HUES64 (cell line): ENCODE measurements at regions not wholly inside any gene's neighbourhood (a gene's known extent, or its start where the extent isn't known, plus 50 kb on each side); places are given as distances from the start of the nearest gene placed in this dataset.

ENCODE experiments used
- H3K27ac ChIP-seq: 2 replicates; pipeline ENCODE4 v1.7.0; 2013; ENCODE audit warnings: low read depth, low read length, inconsistent platforms
- H3K27me3 ChIP-seq: 2 replicates; pipeline ENCODE4 v1.6.1; 2013; ENCODE audit warnings: mild to moderate bottlenecking, low read length; ENCODE audit not compliant: insufficient read depth
- H3K36me3 ChIP-seq: 2 replicates; pipeline ENCODE4 v1.6.1; 2013; ENCODE audit warnings: mild to moderate bottlenecking, low read length; ENCODE audit not compliant: insufficient read depth
- H3K4me1 ChIP-seq: 2 replicates; pipeline ENCODE4 v1.6.1; 2013; ENCODE audit warnings: mild to moderate bottlenecking, low read length, moderate library complexity; ENCODE audit not compliant: insufficient read depth
- H3K4me3 ChIP-seq: 2 replicates; pipeline ENCODE4 v1.5.1; 2013; ENCODE audit warnings: mild to moderate bottlenecking, low read length, moderate library complexity
- H3K9ac ChIP-seq: 2 replicates; pipeline ENCODE4 v1.6.1; 2013; ENCODE audit warnings: mild to moderate bottlenecking, low read depth, low read length
- H3K9me3 ChIP-seq: 2 replicates; pipeline ENCODE4 v1.6.1; 2013; ENCODE audit warnings: low read depth, low read length; ENCODE audit not compliant: insufficient read depth
- WGBS: fragments of 150-250, 120-280 bp; methylation state at CpG from one replicate; pipeline ENCODE4 v1.1.7; 2013; ENCODE audit warnings: missing lambda C conversion rate; 5-methylcytosine and 5-hydroxymethylcytosine counted together

- Histone ChIP-seq H3K36me3 (no peaks in the 10 kb centered on the region), H3K9me3 (no peaks in the 10 kb centered on the region), H3K4me1 (peaks cover 4% of the 10 kb centered on the region; the same call in 1 of the 2 replicates), H3K9ac (no peak overlapping the region), H3K4me3 (no peak overlapping the region), H3K27me3 (no peaks in the 10 kb centered on the region), H3K27ac (no peak overlapping the region)
- WGBS = 94% methylated on average over 7 of the region's 7 CpGs
These were observed 609.5 kb upstream of the ARID1B start for GRCh38 chr6:156167625-156168071.

GRCh38 chr6:156167016-156167624 lies 610.1 kb upstream of the ARID1B start:
- Histone ChIP-seq H3K9me3 (no peaks in the 10 kb centered on the region), H3K4me1 (peaks cover 4% of the 10 kb centered on the region; the same call in 1 of the 2 replicates), H3K9ac (no peak overlapping the region), H3K36me3 (no peaks in the 10 kb centered on the region), H3K27me3 (no peaks in the 10 kb centered on the region), H3K27ac (no peak overlapping the region), H3K4me3 (no peak overlapping the region)
- 94% methylated on average over 7 of the region's 7 CpGs for WGBS

GRCh38 chr6:156166093-156166492 lies 611.1 kb upstream of the ARID1B start:
- WGBS = 89% methylated on average over 3 of the region's 4 CpGs
- no peaks in the 10 kb centered on the region for H3K9me3 ChIP-seq
- no peak overlapping the region for H3K9ac ChIP-seq
- no peak overlapping the region for H3K27ac ChIP-seq
- peaks cover 4% of the 10 kb centered on the region; the same call in 1 of the 2 replicates for H3K4me1 ChIP-seq
- H3K27me3 ChIP-seq = no peaks in the 10 kb centered on the region
- H3K4me3 ChIP-seq = no peak overlapping the region
- H3K36me3 ChIP-seq = no peaks in the 10 kb centered on the region

GRCh38 chr6:156164701-156165452 lies 612.3 kb upstream of the ARID1B start:
- H3K9me3 ChIP-seq = no peaks in the 10 kb centered on the region
- no peak overlapping the region for H3K4me3 ChIP-seq
- peaks cover 4% of the 10 kb centered on the region; the same call in 1 of the 2 replicates for H3K4me1 ChIP-seq
- no peaks in the 10 kb centered on the region for H3K27me3 ChIP-seq
- H3K9ac ChIP-seq = no peak overlapping the region
- WGBS = 98% methylated on average over 4 of the region's 4 CpGs
- no peaks in the 10 kb centered on the region for H3K36me3 ChIP-seq
- H3K27ac ChIP-seq = no peak overlapping the region

- H3K9me3 ChIP-seq = no peaks in the 10 kb centered on the region
- no peak overlapping the region for H3K27ac ChIP-seq
- no peaks in the 10 kb centered on the region for H3K27me3 ChIP-seq
- WGBS = 94% methylated on average over 2 of the region's 2 CpGs
- H3K9ac ChIP-seq = no peak overlapping the region
- peaks cover 4% of the 10 kb centered on the region; the same call in 1 of the 2 replicates for H3K4me1 ChIP-seq
- no peak overlapping the region for H3K4me3 ChIP-seq
- no peaks in the 10 kb centered on the region for H3K36me3 ChIP-seq
These were observed 613.9 kb upstream of the ARID1B start for GRCh38 chr6:156163311-156163710.

GRCh38 chr6:156161471-156161870 lies 615.7 kb upstream of the ARID1B start:
- no peaks in the 10 kb centered on the region for H3K9me3 ChIP-seq
- no peak overlapping the region for H3K4me3 ChIP-seq
- 95% methylated on average over 2 of the region's 3 CpGs for WGBS
- no peak overlapping the region for H3K27ac ChIP-seq
- no peaks in the 10 kb centered on the region for H3K4me1 ChIP-seq
- no peaks in the 10 kb centered on the region for H3K27me3 ChIP-seq
- H3K36me3 ChIP-seq = no peaks in the 10 kb centered on the region
- no peak overlapping the region for H3K9ac ChIP-seq

GRCh38 chr6:156160795-156161165 lies 616.4 kb upstream of the ARID1B start:
- H3K4me3 ChIP-seq = no peak overlapping the region
- H3K9me3 ChIP-seq = no peaks in the 10 kb centered on the region
- no peaks in the 10 kb centered on the region for H3K27me3 ChIP-seq
- H3K4me1 ChIP-seq = no peaks in the 10 kb centered on the region
- no peak overlapping the region for H3K9ac ChIP-seq
- no peaks in the 10 kb centered on the region for H3K36me3 ChIP-seq
- no peak overlapping the region for H3K27ac ChIP-seq
- WGBS = 69% methylated on average over 2 of the region's 3 CpGs

- WGBS = 98% methylated on average over 2 of the region's 3 CpGs
- no peak overlapping the region for H3K4me3 ChIP-seq
- H3K4me1 ChIP-seq = no peaks in the 10 kb centered on the region
These were observed 617.0 kb upstream of the ARID1B start for GRCh38 chr6:156160007-156160794.

GRCh38 chr6:156154896-156155295 lies 622.3 kb upstream of the ARID1B start:
- Histone ChIP-seq H3K27ac (no peak overlapping the region), H3K9ac (no peak overlapping the region), H3K4me1 (no peaks in the 10 kb centered on the region), H3K4me3 (no peak overlapping the region), H3K27me3 (no peaks in the 10 kb centered on the region), H3K9me3 (no peaks in the 10 kb centered on the region), H3K36me3 (no peaks in the 10 kb centered on the region)
- 90% methylated on average over 4 of the region's 4 CpGs for WGBS

More at GRCh38 chr6:156160007-156160794, 617.0 kb upstream of the ARID1B start:
- H3K27me3 ChIP-seq = no peaks in the 10 kb centered on the region
- H3K36me3 ChIP-seq = no peaks in the 10 kb centered on the region
- no peaks in the 10 kb centered on the region for H3K9me3 ChIP-seq
- no peak overlapping the region for H3K27ac ChIP-seq
- no peak overlapping the region for H3K9ac ChIP-seq

- no peaks in the 10 kb centered on the region for H3K27me3 ChIP-seq
- no peak overlapping the region for H3K27ac ChIP-seq
- H3K4me1 ChIP-seq = no peaks in the 10 kb centered on the region
- no peak overlapping the region for H3K9ac ChIP-seq
- 80% methylated on average over 1 of the region's 1 CpG for WGBS
- H3K36me3 ChIP-seq = no peaks in the 10 kb centered on the region
- no peak overlapping the region for H3K4me3 ChIP-seq
- H3K9me3 ChIP-seq = no peaks in the 10 kb centered on the region
These were observed 626.8 kb upstream of the ARID1B start for GRCh38 chr6:156150391-156150790.

- Histone ChIP-seq H3K4me3 (no peak overlapping the region), H3K27ac (no peak overlapping the region), H3K9me3 (peaks cover 5% of the 10 kb centered on the region; the same call in 1 of the 2 replicates), H3K36me3 (no peaks in the 10 kb centered on the region), H3K9ac (no peak overlapping the region), H3K27me3 (no peaks in the 10 kb centered on the region), H3K4me1 (no peaks in the 10 kb centered on the region)
- 94% methylated on average over 7 of the region's 7 CpGs for WGBS
These were observed 630.3 kb upstream of the ARID1B start for GRCh38 chr6:156146891-156147290.
